Activated CD8-positive, alpha-beta memory T cell treated with anti-CD3 and anti-CD28 coated beads for 36 hours (primary cell): ENCODE measurements at regions not wholly inside any gene's neighbourhood (a gene's known extent, or its start where the extent isn't known, plus 50 kb on each side); places are given as distances from the start of the nearest gene placed in this dataset.

ENCODE experiments used
- CTCF ChIA-PET: fragments of 350-600 bp; sonication (Branson Sonifier 250); formaldehyde crosslinking; loops from one replicate; lab custom pipeline; 2021; ENCODE audit warnings: antibody characterized with exemption; lab: Charles Lee
- POLR2A ChIA-PET: fragments of 350-600 bp; sonication (Branson Sonifier 250); formaldehyde crosslinking; loops from one replicate; lab custom pipeline; 2021; ENCODE audit warnings: antibody characterized with exemption; lab: Charles Lee

DNA sequence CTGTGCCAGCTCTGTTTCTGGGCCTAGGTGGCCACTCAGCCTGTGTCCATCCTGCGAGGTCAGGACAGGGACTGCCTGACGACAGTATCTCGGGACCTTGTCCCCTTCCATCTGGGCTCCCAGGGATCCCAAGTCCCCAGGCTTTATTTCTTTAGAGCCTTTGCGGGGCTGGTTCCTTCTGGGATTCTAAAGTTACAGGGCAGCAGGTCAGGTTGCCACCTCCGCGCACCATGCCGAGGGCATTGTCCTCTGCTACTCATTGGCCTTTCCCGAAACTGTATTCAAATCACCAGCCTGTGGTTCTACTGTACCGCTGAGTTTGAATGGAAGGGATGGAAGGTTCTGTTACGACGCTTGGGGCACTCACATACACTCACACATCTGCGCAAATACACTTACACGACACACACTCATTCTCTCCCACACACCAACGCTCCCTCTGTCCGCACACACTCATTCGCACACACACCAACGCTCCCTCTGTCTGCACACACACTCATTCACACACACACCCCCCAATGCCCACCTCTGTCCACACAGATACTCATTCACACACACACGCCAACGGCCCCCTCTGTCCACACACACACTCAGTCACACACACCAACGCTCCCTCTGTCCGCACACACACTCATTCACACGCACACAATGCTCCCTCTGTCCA, 59.8 kb upstream of the THBS2 start:
- POLR2A ChIA-PET = no interaction called here

DNA sequence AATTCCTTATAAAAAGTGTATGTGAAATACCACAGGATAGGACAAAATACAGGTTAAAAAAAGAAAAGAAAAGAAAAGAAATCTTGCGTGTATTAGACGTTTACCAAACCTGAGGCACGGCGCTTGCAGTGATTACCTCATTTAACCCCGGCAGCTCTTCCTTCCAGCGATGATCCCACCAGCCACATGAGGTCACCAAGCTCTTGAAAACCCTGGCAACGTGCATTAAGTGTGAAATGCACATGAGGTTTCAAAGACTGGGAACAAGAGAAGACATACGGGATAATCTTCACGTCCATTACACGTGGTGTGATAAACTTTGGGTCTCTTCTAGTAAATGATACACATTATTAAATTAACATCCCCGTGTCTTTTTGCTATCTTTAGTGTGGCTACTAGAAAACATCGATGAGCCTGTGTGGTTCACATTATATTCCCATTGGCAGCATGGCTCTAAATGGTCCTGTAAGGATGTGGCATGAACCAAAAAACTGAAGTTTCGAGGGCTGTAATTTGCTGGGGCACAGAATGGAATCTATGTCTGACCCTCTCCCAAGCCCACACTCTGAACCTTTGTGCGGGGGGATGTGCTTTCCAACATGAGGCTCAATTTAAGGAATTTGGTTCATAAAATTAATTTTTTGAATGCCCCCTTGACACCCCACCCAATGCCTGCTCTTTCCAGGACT, 59.2 kb upstream of the THBS2 start:
- CTCF ChIA-PET = no interaction called here
- POLR2A ChIA-PET = no interaction called here

More for the DNA sequence above, 59.8 kb upstream of the THBS2 start:
- CTCF ChIA-PET = no interaction called here

DNA sequence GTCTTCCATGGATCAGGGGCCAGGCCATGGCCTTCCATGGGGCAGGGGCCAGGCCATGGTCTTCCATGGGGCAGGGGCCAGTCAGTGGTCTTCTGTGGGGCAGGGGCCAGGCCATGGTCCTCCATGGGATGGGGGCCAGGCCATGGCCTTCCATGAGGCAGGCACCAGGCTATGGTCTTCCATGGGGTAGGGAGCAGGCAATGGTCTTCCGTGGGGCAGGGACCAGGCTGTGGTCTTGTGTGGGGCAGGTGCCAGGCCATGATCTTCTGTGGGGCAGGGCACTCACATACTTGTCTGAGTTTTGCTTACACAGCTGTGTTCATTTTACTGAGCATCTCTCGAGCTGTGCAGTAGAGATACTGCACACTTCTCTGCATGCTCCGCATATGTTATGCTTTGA, 57.3 kb upstream of the THBS2 start:
- ChIA-PET POLR2A (no interaction called here), CTCF (no interaction called here)
